D721Med (cell line): ENCODE measurements at regions not wholly inside any gene's neighbourhood (a gene's known extent, or its start where the extent isn't known, plus 50 kb on each side); places are given as distances from the start of the nearest gene placed in this dataset.
A peak's percentile ranks its signal among the peaks of the same experiment; 100 is the strongest.
"Not testable (repeated sequence)": the region's sequence is repeated elsewhere in the genome, so short reads cannot be mapped to it uniquely, and the experiment has no call there.

ENCODE experiments used
- DNase-seq: peaks from one replicate; pipeline ENCODE4 v3.0.0; 2011; ENCODE audit warnings: low spot score; ENCODE audit not compliant: insufficient read length
- FAIRE-seq: peaks from 2 replicates; lab custom pipeline; 2011; peaks lifted over from hg19 to GRCh38; lab: Jason Lieb, UNC
- TF ChIP-seq, protein P1 (sequence below): IDR thresholded peaks from 2 replicates; pipeline ENCODE4 v1.5.1; 2012; ENCODE audit warnings: mild to moderate bottlenecking, control low read depth; ENCODE audit not compliant: insufficient read depth; ENCODE audit errors: missing control alignments

- no peak for FAIRE-seq
- TF ChIP-seq, protein P1, sequence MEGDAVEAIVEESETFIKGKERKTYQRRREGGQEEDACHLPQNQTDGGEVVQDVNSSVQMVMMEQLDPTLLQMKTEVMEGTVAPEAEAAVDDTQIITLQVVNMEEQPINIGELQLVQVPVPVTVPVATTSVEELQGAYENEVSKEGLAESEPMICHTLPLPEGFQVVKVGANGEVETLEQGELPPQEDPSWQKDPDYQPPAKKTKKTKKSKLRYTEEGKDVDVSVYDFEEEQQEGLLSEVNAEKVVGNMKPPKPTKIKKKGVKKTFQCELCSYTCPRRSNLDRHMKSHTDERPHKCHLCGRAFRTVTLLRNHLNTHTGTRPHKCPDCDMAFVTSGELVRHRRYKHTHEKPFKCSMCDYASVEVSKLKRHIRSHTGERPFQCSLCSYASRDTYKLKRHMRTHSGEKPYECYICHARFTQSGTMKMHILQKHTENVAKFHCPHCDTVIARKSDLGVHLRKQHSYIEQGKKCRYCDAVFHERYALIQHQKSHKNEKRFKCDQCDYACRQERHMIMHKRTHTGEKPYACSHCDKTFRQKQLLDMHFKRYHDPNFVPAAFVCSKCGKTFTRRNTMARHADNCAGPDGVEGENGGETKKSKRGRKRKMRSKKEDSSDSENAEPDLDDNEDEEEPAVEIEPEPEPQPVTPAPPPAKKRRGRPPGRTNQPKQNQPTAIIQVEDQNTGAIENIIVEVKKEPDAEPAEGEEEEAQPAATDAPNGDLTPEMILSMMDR = no peak
- no peak for DNase-seq
Measured at GRCh38 chr19:41515015-41515652, 60.8 kb upstream of the CEACAM21 start.

DNA sequence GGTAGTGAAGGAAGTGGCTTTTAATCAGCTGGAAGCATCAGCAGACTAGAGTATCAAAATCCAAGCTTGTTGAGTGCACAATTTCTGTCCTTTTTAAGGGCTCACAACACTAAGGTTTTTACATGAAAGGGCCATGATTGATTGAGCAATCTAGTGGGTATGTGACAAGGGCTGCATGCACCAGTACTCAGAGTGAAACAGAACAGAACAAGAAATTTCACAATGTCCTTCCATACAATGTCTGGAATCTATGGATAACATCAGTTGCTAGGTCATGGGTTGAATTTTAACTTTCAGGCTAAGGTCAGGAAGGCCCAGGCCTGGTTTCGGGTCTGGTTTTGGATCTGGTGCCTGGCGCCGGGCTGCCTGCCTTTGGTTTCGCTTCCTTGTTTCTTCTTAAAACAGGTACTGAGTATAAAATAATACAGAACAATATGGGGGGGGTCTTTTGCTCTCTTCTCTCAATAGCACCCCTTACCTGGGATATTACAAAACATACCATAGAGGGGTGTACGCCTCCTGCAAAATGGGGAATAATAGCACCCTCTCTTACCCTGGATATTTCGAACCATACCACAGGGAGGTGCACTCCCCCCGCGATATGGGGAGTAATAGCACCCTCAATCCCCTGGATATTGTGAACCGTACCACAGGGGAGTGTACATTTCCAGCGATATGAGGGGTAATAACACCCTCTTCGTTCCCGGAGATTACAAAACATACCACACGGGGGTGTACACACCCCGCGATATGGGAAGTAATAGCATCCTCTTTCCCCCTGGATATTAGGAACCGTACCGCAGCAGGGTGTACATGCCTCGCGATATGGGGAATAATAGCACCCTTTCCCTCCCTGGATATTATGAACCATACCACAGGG, 59.4 kb upstream of the CEACAM21 start:
- not testable (repeated sequence) for FAIRE-seq, DNase-seq
- TF ChIP-seq, protein P1 = peak; percentile 46

DNA sequence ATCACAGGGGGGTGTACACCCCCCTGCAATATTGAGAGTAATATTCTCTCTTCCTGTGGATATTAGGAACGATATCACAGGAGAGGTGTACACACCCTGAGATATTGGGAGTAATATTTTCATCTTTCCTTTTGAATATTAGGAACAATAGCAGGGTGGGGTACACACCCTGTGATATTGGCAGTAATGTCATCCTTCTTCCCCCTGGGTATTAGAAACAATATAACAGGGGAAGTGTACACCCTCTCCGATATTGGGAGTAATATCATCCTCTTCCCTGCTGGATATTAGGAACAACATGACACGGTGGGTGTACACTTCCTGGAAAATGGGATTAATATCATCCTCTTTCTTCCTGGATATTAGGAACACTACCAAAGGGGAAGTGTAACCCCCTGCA, 57.8 kb upstream of the CEACAM21 start:
- no peak for FAIRE-seq
- TF ChIP-seq, protein P1 = no peak
- no peak for DNase-seq

DNA sequence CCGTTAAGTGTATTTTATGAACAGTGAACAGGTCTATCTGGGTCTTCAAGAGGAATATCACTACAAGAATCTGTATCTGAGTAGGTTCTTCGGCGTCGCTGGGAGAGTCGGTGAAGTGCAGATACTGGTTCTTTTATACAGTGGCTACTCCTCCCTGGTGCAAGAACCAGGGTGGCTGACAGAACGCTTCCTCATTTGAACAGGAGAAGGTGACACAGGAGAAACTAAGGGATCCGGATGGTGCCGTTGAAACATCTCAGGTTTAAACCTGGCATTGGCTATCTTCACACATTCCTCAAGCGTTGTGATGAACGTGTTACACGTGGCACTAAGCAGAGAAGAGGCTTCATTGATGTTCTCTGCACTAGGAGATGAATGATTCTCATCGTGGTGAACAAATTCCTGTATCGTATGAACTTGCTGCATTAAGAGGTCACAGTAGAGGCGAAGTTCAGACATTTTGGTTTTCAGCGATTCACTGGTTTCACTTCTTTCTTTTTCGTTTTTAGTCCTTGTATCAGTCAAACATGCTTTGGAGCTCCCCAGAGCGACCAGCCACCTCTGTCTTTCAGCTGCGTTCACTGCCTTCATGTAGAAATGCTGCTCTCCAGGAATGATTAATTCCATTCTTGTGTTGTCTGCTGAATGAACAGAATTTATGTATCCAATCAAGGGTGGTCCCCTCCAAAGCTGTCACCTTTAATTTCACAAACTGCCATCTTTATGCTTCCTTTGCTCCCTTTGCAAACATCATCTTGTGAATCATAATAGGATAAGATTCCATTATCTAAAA, 54.6 kb upstream of the CEACAM21 start:
- DNase-seq, FAIRE-seq: not testable (repeated sequence)

GRCh38 chr19:41521931-41522555, 53.9 kb upstream of the CEACAM21 start:
- no peak for DNase-seq
- TF ChIP-seq, protein P1 = no peak
- no peak for FAIRE-seq

- FAIRE-seq (no peak), DNase-seq (no peak)
- TF ChIP-seq, protein P1 = no peak
Measured at GRCh38 chr19:41525989-41526388, 50.0 kb upstream of the CEACAM21 start.
